ENCODE measurements at regions not wholly inside any gene's neighbourhood (a gene's known extent, or its start where the extent isn't known, plus 50 kb on each side); places are given as distances from the start of the nearest gene placed in this dataset.

GRCh38 chr10:8590518-8590917 lies 536.0 kb downstream of the GATA3 start:
- TF ChIP-seq CTCF (IDR thresholded peaks at IDR 0.05; ENCODE audit: insufficient read depth, low read depth, low read length) (no peak), EZH2 (IDR thresholded peaks at IDR 0.05; ENCODE audit: insufficient read depth, low read length) (no peak)
